AG04450 (cell line): ENCODE measurements at regions not wholly inside any gene's neighbourhood (a gene's known extent, or its start where the extent isn't known, plus 50 kb on each side); places are given as distances from the start of the nearest gene placed in this dataset.

ENCODE experiments used
- CTCF ChIA-PET: fragments of 300-600, 350-600 bp; formaldehyde crosslinking; extraction: SDS; loops from one replicate; lab custom pipeline; 2022; ENCODE audit warnings: antibody characterized with exemption, inconsistent platforms; lab: Charles Lee
- POLR2A ChIA-PET: fragments of 350-600 bp; formaldehyde crosslinking; extraction: SDS; loops from one replicate; lab custom pipeline; 2021; ENCODE audit warnings: antibody characterized with exemption, inconsistent platforms; lab: Yijun Ruan, JAX
- DNase-seq: peaks from one replicate; pipeline ENCODE4 v3.0.0-alpha.2; 2011; ENCODE audit warnings: low read depth, low spot score
- H3K27ac ChIP-seq: one replicate; pipeline ENCODE4 v1.5.1; 2012; ENCODE audit warnings: low read depth, low read length, control low read depth
- H3K27me3 ChIP-seq: one replicate; pipeline ENCODE4 v1.6.0; 2012; ENCODE audit warnings: low read length; ENCODE audit not compliant: control insufficient read depth, insufficient read depth
- H3K4me3 ChIP-seq: 2 replicates; pipeline ENCODE4 v1.5.1; 2011; ENCODE audit warnings: mild to moderate bottlenecking, low read depth, low read length, control low read depth
- H3K9me3 ChIP-seq: 2 replicates; pipeline ENCODE4 v1.5.1; 2012; ENCODE audit warnings: low read length; ENCODE audit not compliant: control insufficient read depth, insufficient read depth
- CTCF ChIP-seq: IDR thresholded peaks from 2 replicates; pipeline ENCODE4 v1.5.1; 2011; ENCODE audit warnings: low read depth, low read length, control low read depth, inconsistent platforms

GRCh38 chr15:92809880-92810361, 90.2 kb upstream of the CHD2 start:
- peak overlapping the region; percentile 61 for H3K4me3 ChIP-seq
- ChIA-PET POLR2A (interaction anchor here (0.6 to 5.0 kb wide), 17 partner anchors 9 to 123 kb away, joined by 3 to 121 read pairs (median 5); partner anchors contain the start of gene CHD2), CTCF (interaction anchor here (0.6 to 4.2 kb wide), 21 partner anchors 9 to 1549 kb away, joined by 3 to 20 read pairs (median 4); partner anchors contain the start of gene CHD2)
- DNase-seq: no peak
- peak overlapping the region; percentile 99 for H3K27ac ChIP-seq
- H3K27me3 ChIP-seq: no peaks in the 10 kb centered on the region
- TF ChIP-seq CTCF: no peak
- H3K9me3 ChIP-seq: peaks cover 5% of the 10 kb centered on the region; the same call in 1 of the 2 replicates

- no peak for TF ChIP-seq CTCF
- peak overlapping the region; percentile 99 for H3K27ac ChIP-seq
- peaks cover 5% of the 10 kb centered on the region; the same call in 1 of the 2 replicates for H3K9me3 ChIP-seq
- DNase-seq: no peak
- H3K27me3 ChIP-seq: no peaks in the 10 kb centered on the region
- ChIA-PET CTCF (interaction anchor here (0.6 to 4.2 kb wide), 19 partner anchors 9 to 1548 kb away, joined by 3 to 20 read pairs (median 4); partner anchors contain the start of gene CHD2), POLR2A (interaction anchor here (0.6 to 5.0 kb wide), 11 partner anchors 9 to 123 kb away, joined by 3 to 121 read pairs (median 7); partner anchors contain the start of gene CHD2)
- H3K4me3 ChIP-seq: peak overlapping the region; percentile 61
Observed at GRCh38 chr15:92810418-92811138, 89.5 kb upstream of the CHD2 start.

DNA sequence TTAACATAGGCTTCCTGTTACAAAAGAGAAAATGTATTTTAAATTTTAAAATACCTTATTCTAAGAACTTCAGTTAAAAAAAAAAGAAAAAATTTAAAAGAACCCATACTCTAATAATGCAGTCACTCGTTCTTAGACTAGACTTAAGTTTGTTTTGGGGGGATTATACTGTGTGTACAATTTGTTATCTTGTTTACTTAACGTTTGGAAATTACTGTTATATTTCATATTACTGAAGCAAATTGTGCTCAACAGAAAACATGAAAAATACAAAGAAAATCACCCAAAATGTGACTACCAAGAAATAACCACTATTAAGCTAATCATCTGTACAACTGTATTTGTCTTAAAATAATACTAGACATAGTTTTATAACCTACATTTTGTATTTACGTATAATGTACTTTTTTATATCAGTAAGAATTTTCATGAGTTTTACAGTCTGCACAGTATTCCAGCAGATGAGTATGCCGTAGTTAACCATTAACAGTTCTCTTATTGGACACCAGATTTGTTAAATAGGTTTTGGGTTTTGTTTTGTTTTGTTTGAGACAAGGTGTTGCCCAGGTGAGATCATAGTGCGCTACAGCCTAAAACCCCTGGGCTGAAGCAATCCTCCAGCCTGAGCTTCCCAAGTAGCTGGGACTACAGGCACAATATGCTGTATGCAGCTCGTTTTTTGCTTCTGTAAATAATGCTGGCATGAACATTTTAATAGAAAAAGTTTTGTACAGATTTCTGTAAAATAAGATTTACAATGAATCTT, 88.8 kb upstream of the CHD2 start:
- Histone ChIP-seq H3K27me3 (no peaks in the 10 kb centered on the region), H3K27ac (no peak overlapping the region), H3K4me3 (peak overlapping the region; percentile 58), H3K9me3 (peaks cover 5% of the 10 kb centered on the region; the same call in 1 of the 2 replicates)
- ChIA-PET POLR2A (interaction anchor here (0.7 to 5.0 kb wide), 5 partner anchors 20 to 89 kb away, joined by 3 to 121 read pairs (median 4); partner anchors contain the start of gene CHD2), CTCF (interaction anchor here (1.4 to 4.2 kb wide), 3 partner anchors 9 to 96 kb away, joined by 4 to 20 read pairs (median 10); no protein-coding TSS in a partner anchor)
- no peak for TF ChIP-seq CTCF
- DNase-seq: no peak

DNA sequence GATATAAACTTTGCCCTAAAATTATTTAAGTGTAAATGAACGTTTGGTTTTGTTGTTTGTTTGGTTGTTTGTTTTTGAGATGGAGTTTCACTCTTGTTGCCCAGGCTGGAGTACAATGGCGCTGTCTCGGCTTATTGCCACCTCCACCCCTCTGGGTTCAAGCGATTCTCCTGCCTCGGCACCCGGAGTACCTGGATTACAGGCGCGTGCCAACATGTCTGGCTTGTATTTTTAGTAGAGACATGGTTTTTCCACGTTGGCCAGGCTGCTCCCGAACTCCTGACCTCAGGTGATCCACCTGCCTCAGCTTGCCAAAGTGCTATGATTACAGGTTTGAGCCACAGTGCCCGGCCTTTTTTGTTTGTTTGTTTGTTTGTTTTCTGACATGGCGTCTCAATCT, 87.9 kb upstream of the CHD2 start:
- TF ChIP-seq CTCF: no peak
- no peak overlapping the region for H3K27ac ChIP-seq
- no peaks in the 10 kb centered on the region for H3K27me3 ChIP-seq
- H3K4me3 ChIP-seq: no peak overlapping the region
- POLR2A ChIA-PET: interaction anchor here (0.7 to 5.0 kb wide), 2 partner anchors 71 to 73 kb away, joined by 3 to 121 read pairs; no protein-coding TSS in a partner anchor
- no peak for DNase-seq
- peaks cover 4% of the 10 kb centered on the region; the same call in 1 of the 2 replicates for H3K9me3 ChIP-seq
- CTCF ChIA-PET: interaction anchor here (1.4 kb wide), 1 partner anchor 95 kb away, joined by 4 read pairs; no protein-coding TSS in a partner anchor
